Breast epithelium (tissue), 4 donors: ENCODE measurements at regions not wholly inside any gene's neighbourhood (a gene's known extent, or its start where the extent isn't known, plus 50 kb on each side); places are given as distances from the start of the nearest gene placed in this dataset.
"Not testable (repeated sequence)": the region's sequence is repeated elsewhere in the genome, so short reads cannot be mapped to it uniquely, and the experiment has no call there.

Source experiments
- DNase-seq, 2 donors: peaks; one replicate each; pipeline ENCODE4 v3.0.0-alpha.2; 2019; ENCODE audit warnings: low spot score in 2 of 2
- H3K27ac ChIP-seq, 2 donors: fragments of 200-600 bp; sonication (generic) in 1 of 2; one replicate each; pipeline ENCODE4 v1.5.1; 2016 to 2019; ENCODE audit warnings: mild to moderate bottlenecking in 1 of 2
- H3K27me3 ChIP-seq, 2 donors: fragments of 200-600 bp; sonication (generic) in 1 of 2; one replicate each; pipeline versions ENCODE4 v1.5.1 to v1.6.0; 2017 to 2019; ENCODE audit warnings: control low read depth in 1 of 2, mild to moderate bottlenecking in 1 of 2
- H3K36me3 ChIP-seq: fragments of 200-600 bp; one replicate; pipeline ENCODE4 v1.5.1; 2019
- H3K4me1 ChIP-seq, 2 donors: fragments of 200-600 bp; sonication (generic); one replicate each; pipeline ENCODE4 v1.5.1; 2016 to 2019; ENCODE audit warnings: control low read depth in 1 of 2
- H3K4me3 ChIP-seq, 3 donors: fragments of 200-600 bp; sonication (generic); 1 replicate in 2 of 3; 2 replicates in 1 of 3; pipeline ENCODE4 v1.5.1; 2016 to 2019; ENCODE audit warnings: mild to moderate bottlenecking in 3 of 3, moderate library complexity in 2 of 3
- H3K9me3 ChIP-seq, 2 donors: fragments of 200-600 bp; sonication (generic) in 1 of 2; one replicate each; pipeline ENCODE4 v1.5.1; 2016 to 2019; ENCODE audit warnings: control low read depth in 1 of 2
- CTCF ChIP-seq, 3 donors: fragments of 450-650 bp; IDR thresholded peaks; one replicate each; pipeline ENCODE4 v1.5.1; 2016 to 2017; ENCODE audit warnings: antibody characterized with exemption in 3 of 3, mild to moderate bottlenecking in 3 of 3, moderate library complexity in 3 of 3
- POLR2A ChIP-seq: fragments of 450-650 bp; IDR thresholded peaks from one replicate; pipeline ENCODE4 v1.6.1; 2016; ENCODE audit warnings: antibody characterized with exemption, mild to moderate bottlenecking, moderate library complexity
- POLR2AphosphoS5 ChIP-seq, 3 donors: sonication (generic); formaldehyde crosslinking; IDR thresholded peaks; one replicate each; pipeline ENCODE4 v1.6.1; 2017; ENCODE audit warnings: antibody characterized with exemption in 3 of 3
- intact Hi-C: fragments of 100-400 bp; cut with DNase I; formaldehyde crosslinking; loops from one replicate; pipeline ENCODE4 v1.15.1; 2023; ENCODE audit warnings: low total_unique reads

GRCh38 chr2:21194147-21194546, 70.4 kb downstream of the TDRD15 start:
- H3K27ac ChIP-seq: no peak overlapping the region
- H3K27me3 ChIP-seq: no peaks in the 10 kb centered on the region
- TF ChIP-seq CTCF (IDR thresholded peaks at IDR 0.05) (no peak), POLR2AphosphoS5 (IDR thresholded peaks at IDR 0.05) (no peak), POLR2A (no peak)
- H3K36me3 ChIP-seq: no peaks in the 10 kb centered on the region
- no peaks in the 10 kb centered on the region for H3K9me3 ChIP-seq
- intact Hi-C loops: no loop called here
- no peaks in the 10 kb centered on the region for H3K4me1 ChIP-seq
- DNase-seq: no peak
- H3K4me3 ChIP-seq: no peak overlapping the region

GRCh38 chr2:21194858-21195271, 71.1 kb downstream of the TDRD15 start:
- Histone ChIP-seq H3K4me1 (no peaks in the 10 kb centered on the region), H3K36me3 (no peaks in the 10 kb centered on the region), H3K27ac (no peak overlapping the region), H3K27me3 (no peaks in the 10 kb centered on the region), H3K4me3 (no peak overlapping the region), H3K9me3 (no peaks in the 10 kb centered on the region)
- intact Hi-C loops: no loop called here
- no peak for DNase-seq
- TF ChIP-seq CTCF (IDR thresholded peaks at IDR 0.05) (no peak), POLR2AphosphoS5 (IDR thresholded peaks at IDR 0.05) (no peak), POLR2A (no peak)

- H3K4me1 ChIP-seq: no peaks in the 10 kb centered on the region
- no peaks in the 10 kb centered on the region for H3K27me3 ChIP-seq
- H3K9me3 ChIP-seq: no peaks in the 10 kb centered on the region
- H3K27ac ChIP-seq: no peak overlapping the region
- no peaks in the 10 kb centered on the region for H3K36me3 ChIP-seq
- TF ChIP-seq POLR2AphosphoS5 (IDR thresholded peaks at IDR 0.05): no peak
- no peak for TF ChIP-seq POLR2A
- no peak for TF ChIP-seq CTCF (IDR thresholded peaks at IDR 0.05)
- H3K4me3 ChIP-seq: no peak overlapping the region
- intact Hi-C loops: no loop called here
- DNase-seq: no peak
Observed at GRCh38 chr2:21195326-21195725, 71.6 kb downstream of the TDRD15 start.

DNA sequence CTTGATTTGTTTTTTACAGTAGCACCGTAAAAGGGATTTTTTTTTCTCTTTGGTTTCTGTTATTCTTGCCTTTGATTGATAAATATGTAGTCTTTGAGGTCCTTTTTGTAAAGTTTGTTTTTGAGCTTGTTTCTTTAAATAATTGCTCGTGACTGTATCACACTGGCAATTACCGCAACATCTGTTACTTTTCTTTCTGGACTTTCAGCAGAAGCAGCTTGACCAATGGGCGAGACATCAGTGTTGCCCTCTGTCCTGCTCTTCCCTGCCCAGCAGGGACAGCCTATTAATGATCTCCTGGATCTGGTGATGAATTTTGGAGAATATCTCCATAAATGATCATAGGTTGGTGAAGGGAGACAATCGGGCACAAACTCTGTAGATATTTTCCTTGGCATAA, 74.9 kb downstream of the TDRD15 start:
- no peaks in the 10 kb centered on the region for H3K4me1 ChIP-seq
- TF ChIP-seq POLR2AphosphoS5 (IDR thresholded peaks at IDR 0.05): no peak

DNA sequence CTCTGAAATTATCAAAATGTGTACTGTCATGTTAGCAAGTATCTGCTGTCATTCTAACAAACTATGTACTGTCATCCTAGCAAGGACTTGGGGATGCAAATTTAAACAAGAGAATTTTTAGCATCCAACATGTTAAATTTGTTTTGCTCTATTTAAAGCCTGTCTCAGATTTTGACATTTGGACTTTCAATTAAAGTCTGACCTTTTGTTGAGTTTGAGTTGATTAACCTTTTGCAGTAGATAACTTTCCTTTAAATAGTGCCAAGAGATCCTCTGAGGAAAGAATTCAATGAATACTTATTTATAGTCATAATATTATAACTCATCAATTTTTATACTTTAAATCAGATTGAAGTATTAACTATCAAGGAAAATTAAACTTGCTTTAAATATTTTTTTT, 80.2 kb downstream of the TDRD15 start:
- Histone ChIP-seq H3K4me1 (no peaks in the 10 kb centered on the region), H3K36me3 (no peaks in the 10 kb centered on the region), H3K27ac (no peak overlapping the region), H3K4me3 (no peak overlapping the region), H3K27me3 (no peaks in the 10 kb centered on the region), H3K9me3 (no peaks in the 10 kb centered on the region)
- intact Hi-C loops: loop anchor here (10.0 kb wide), 1 partner anchor 1361 kb away; no protein-coding TSS in a partner anchor
- DNase-seq: no peak
- TF ChIP-seq POLR2A: no peak
- no peak for TF ChIP-seq POLR2AphosphoS5 (IDR thresholded peaks at IDR 0.05)
- TF ChIP-seq CTCF (IDR thresholded peaks at IDR 0.05): no peak

More for the DNA sequence above, 74.9 kb downstream of the TDRD15 start:
- no peaks in the 10 kb centered on the region for H3K9me3 ChIP-seq
- no peak for DNase-seq
- no peaks in the 10 kb centered on the region for H3K27me3 ChIP-seq
- intact Hi-C loops: no loop called here
- no peak overlapping the region for H3K4me3 ChIP-seq
- no peaks in the 10 kb centered on the region for H3K36me3 ChIP-seq
- H3K27ac ChIP-seq: no peak overlapping the region

DNA sequence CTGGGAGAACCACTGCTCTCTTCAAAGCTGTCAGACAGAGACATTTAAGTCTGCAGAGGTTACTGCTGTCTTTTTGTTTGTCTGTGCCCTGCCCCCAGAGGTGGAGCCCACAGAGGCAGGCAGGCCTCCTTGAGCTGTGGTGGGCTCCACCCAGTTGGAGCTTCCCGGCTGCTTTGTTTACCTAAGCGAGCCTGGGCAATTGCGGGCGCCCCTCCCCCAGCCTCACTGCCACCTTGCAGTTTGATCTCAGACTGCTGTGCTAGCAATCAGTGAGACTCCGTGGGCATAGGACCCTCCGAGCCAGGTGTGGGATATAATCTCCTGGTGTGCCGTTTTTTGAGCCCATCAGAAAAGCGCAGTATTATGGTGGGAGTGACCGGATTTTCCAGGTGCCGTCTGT, 90.3 kb downstream of the TDRD15 start:
- H3K27ac ChIP-seq, H3K36me3 ChIP-seq, DNase-seq, H3K9me3 ChIP-seq, intact Hi-C loops, H3K4me3 ChIP-seq, H3K4me1 ChIP-seq, H3K27me3 ChIP-seq: not testable (repeated sequence)
